Neuronal stem cell (in vitro differentiated cells): ENCODE measurements at regions not wholly inside any gene's neighbourhood (a gene's known extent, or its start where the extent isn't known, plus 50 kb on each side); places are given as distances from the start of the nearest gene placed in this dataset.

Experiments used
- DNase-seq: peaks from one replicate; pipeline ENCODE4 v3.0.0-alpha.2; 2013; ENCODE audit warnings: low spot score
- H2AFZ ChIP-seq: one replicate; pipeline ENCODE4 v1.6.1; 2013; ENCODE audit warnings: mild to moderate bottlenecking, low read length, inconsistent platforms
- H2AK5ac ChIP-seq: 2 replicates; pipeline ENCODE4 v1.6.1; 2013; ENCODE audit warnings: low read depth, mild to moderate bottlenecking, inconsistent platforms, low read length, moderate library complexity, mixed read lengths
- H2BK120ac ChIP-seq: 2 replicates; pipeline ENCODE4 v1.6.1; 2013; ENCODE audit warnings: low read depth, mild to moderate bottlenecking, inconsistent platforms, low read length, moderate library complexity, mixed read lengths
- H2BK12ac ChIP-seq: one replicate; pipeline ENCODE4 v1.6.1; 2013; ENCODE audit warnings: low read length, inconsistent platforms
- H2BK15ac ChIP-seq: 2 replicates; pipeline ENCODE4 v1.6.1; 2013; ENCODE audit warnings: mild to moderate bottlenecking, low read length, inconsistent platforms, mixed read lengths
- H2BK5ac ChIP-seq: one replicate; pipeline ENCODE4 v1.6.1; 2013; ENCODE audit warnings: inconsistent platforms, mild to moderate bottlenecking, low read length, moderate library complexity
- H3K14ac ChIP-seq: one replicate; pipeline ENCODE4 v1.6.1; 2013; ENCODE audit warnings: low read length, inconsistent platforms
- H3K18ac ChIP-seq: 2 replicates; pipeline ENCODE4 v1.6.1; 2013; ENCODE audit warnings: low read length, inconsistent platforms
- H3K23ac ChIP-seq: 2 replicates; pipeline ENCODE4 v1.6.1; 2013; ENCODE audit warnings: low read depth, mild to moderate bottlenecking, mixed read lengths, low read length, inconsistent platforms; ENCODE audit not compliant: poor library complexity
- H3K27ac ChIP-seq: replicated peaks from 3 replicates; pipeline ENCODE4 v1.5.1; 2013; ENCODE audit warnings: low read length, inconsistent platforms
- H3K27me3 ChIP-seq, 3 experiments: 2 replicates each; pipeline ENCODE4 v1.6.1; 2013; ENCODE audit warnings: low read length in 3 of 3, mild to moderate bottlenecking in 2 of 3, inconsistent platforms in 1 of 3, low read depth in 1 of 3, mixed read lengths in 1 of 3, moderate library complexity in 1 of 3; ENCODE audit not compliant: control insufficient read depth in 3 of 3, insufficient read depth in 3 of 3
- H3K36me3 ChIP-seq, 2 donors: replicated peaks in 1 of 2; 2 replicates each; pipeline ENCODE4 v1.6.1; 2013; ENCODE audit warnings: low read length in 2 of 2; ENCODE audit not compliant: control insufficient read depth in 2 of 2, insufficient read depth in 2 of 2
- H3K4ac ChIP-seq: 2 replicates; pipeline ENCODE4 v1.6.1; 2013; ENCODE audit warnings: inconsistent platforms, mild to moderate bottlenecking, low read length, moderate library complexity
- H3K4me1 ChIP-seq, 2 donors: 1 replicate in 1 of 2; 2 replicates in 1 of 2; pipeline ENCODE4 v1.6.1; 2013; ENCODE audit warnings: low read length in 2 of 2, low read depth in 1 of 2; ENCODE audit not compliant: control insufficient read depth in 2 of 2, insufficient read depth in 1 of 2
- H3K4me2 ChIP-seq: one replicate; pipeline ENCODE4 v1.6.1; 2013; ENCODE audit warnings: mild to moderate bottlenecking, low read length, inconsistent platforms; ENCODE audit not compliant: insufficient read depth, poor library complexity, severe bottlenecking
- H3K4me3 ChIP-seq, 2 donors: 2 replicates each; pipeline ENCODE4 v1.5.1; 2013; ENCODE audit warnings: low read length in 2 of 2, mild to moderate bottlenecking in 2 of 2, inconsistent platforms in 1 of 2, moderate library complexity in 1 of 2
- H3K79me1 ChIP-seq: one replicate; pipeline ENCODE4 v1.6.1; 2013; ENCODE audit warnings: low read depth, mild to moderate bottlenecking, inconsistent platforms, low read length, moderate library complexity
- H3K9ac ChIP-seq: one replicate; pipeline ENCODE4 v1.6.1; 2013; ENCODE audit warnings: mild to moderate bottlenecking, low read depth, low read length, inconsistent platforms; ENCODE audit not compliant: poor library complexity
- H3K9me3 ChIP-seq, 2 donors: replicated peaks in 1 of 2; 2 replicates each; pipeline versions ENCODE3 to v1.6.1; 2013; ENCODE audit warnings: low read length in 2 of 2, mild to moderate bottlenecking in 2 of 2, inconsistent platforms in 1 of 2, low read depth in 1 of 2, mixed read lengths in 1 of 2, moderate library complexity in 1 of 2; ENCODE audit not compliant: control insufficient read depth in 2 of 2, insufficient read depth in 1 of 2
- H4K8ac ChIP-seq: one replicate; pipeline ENCODE4 v1.6.1; 2013; ENCODE audit warnings: low read depth, mild to moderate bottlenecking, inconsistent platforms, low read length, moderate library complexity
- H4K91ac ChIP-seq: one replicate; pipeline ENCODE4 v1.6.1; 2013; ENCODE audit warnings: low read length, low read depth, mild to moderate bottlenecking, inconsistent platforms; ENCODE audit not compliant: poor library complexity
- WGBS, 2 donors: extraction: QIAGEN DNeasy Blood & Tissue Kit; methylation state at CpG; one replicate each; pipeline ENCODE4 v1.1.7; 2013; ENCODE audit warnings: missing lambda C conversion rate in 2 of 2, mixed read lengths in 1 of 2; ENCODE audit not compliant: insufficient read length in 2 of 2, insufficient replicate concordance in 1 of 2; ENCODE audit errors: extremely low coverage in 2 of 2; 5-methylcytosine and 5-hydroxymethylcytosine counted together

DNA sequence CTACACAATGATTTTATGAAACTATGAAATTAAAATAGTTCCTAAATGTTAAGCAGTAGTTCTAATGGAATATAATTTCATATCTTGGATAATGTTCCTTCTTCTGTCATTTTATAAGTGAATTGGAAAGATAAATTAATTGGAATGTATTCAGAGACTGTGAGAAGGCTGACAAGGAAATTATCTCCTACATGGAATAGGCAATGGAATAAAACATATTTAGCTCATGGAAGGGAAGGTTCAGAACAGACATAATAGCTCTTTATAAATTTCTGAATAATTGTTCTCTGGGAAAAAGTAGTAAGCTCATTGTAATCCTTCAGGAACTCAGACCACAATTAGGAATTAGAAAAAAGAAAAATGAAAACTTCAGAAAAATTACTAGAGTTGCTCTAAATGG, 1172.3 kb upstream of the SORCS1 start:
- no peak overlapping the region for H3K4me3 ChIP-seq
- no peak overlapping the region for H3K4ac ChIP-seq
- no peak overlapping the region for H3K18ac ChIP-seq
- H2BK5ac ChIP-seq: no peak overlapping the region
- H3K9me3 ChIP-seq: no peaks in the 10 kb centered on the region
- no peak overlapping the region for H3K9ac ChIP-seq
- no peak overlapping the region for H2BK12ac ChIP-seq
- no peaks in the 10 kb centered on the region for H3K79me1 ChIP-seq
- H3K14ac ChIP-seq: no peak overlapping the region
- H3K4me1 ChIP-seq: no peaks in the 10 kb centered on the region
- H3K23ac ChIP-seq: no peak overlapping the region
- H3K4me2 ChIP-seq: no peak overlapping the region
- H2BK15ac ChIP-seq: no peak overlapping the region
- no peak overlapping the region for H4K91ac ChIP-seq
- no peaks in the 10 kb centered on the region for H3K27me3 ChIP-seq
- no peaks in the 10 kb centered on the region for H3K36me3 ChIP-seq
- H3K27ac ChIP-seq: no peak overlapping the region
- H4K8ac ChIP-seq: no peak overlapping the region
- no peak for DNase-seq
- no peak overlapping the region for H2BK120ac ChIP-seq
- H2AFZ ChIP-seq: no peak overlapping the region
- H2AK5ac ChIP-seq: no peak overlapping the region

DNA sequence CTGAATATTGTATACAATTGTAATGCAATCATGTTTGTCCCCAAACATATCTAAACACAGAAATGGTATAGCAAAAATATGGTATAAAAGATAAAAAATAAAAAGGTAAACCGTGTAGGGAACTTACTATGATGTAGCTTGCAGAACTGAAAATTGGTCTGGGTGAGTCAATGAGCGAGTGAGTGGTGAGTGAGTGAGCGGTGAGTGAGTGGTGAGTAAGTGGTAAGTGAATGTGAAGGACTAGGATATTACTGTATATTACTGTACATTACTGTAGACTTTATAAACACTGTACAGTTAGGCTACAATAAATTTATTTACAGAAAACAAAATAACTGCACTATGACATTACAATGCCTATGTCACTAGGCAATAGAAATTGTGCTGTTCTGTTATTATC, 1163.2 kb upstream of the SORCS1 start:
- no peak overlapping the region for H2BK120ac ChIP-seq
- WGBS, 2 donors: 100% methylated on average over 1 of the region's 3 CpGs; no CpG with 5 or more reads in 1 of the 2 donors
- no peak overlapping the region for H3K18ac ChIP-seq
- no peak overlapping the region for H4K8ac ChIP-seq
- no peaks in the 10 kb centered on the region for H3K79me1 ChIP-seq
- H3K23ac ChIP-seq: no peak overlapping the region
- H3K4me3 ChIP-seq: no peak overlapping the region
- H3K4me1 ChIP-seq: peaks cover 0 to 2% of the 10 kb centered on the region in 2 donors
- H3K36me3 ChIP-seq: no peaks in the 10 kb centered on the region
- no peak overlapping the region for H3K27ac ChIP-seq
- no peak overlapping the region for H3K4ac ChIP-seq
- H3K14ac ChIP-seq: no peak overlapping the region
- H2AK5ac ChIP-seq: no peak overlapping the region
- no peak overlapping the region for H3K4me2 ChIP-seq
- H2AFZ ChIP-seq: no peak overlapping the region
- no peak overlapping the region for H4K91ac ChIP-seq
- no peak overlapping the region for H3K9ac ChIP-seq
- no peaks in the 10 kb centered on the region for H3K9me3 ChIP-seq
- no peak overlapping the region for H2BK15ac ChIP-seq
- H2BK12ac ChIP-seq: no peak overlapping the region
- H2BK5ac ChIP-seq: no peak overlapping the region
- H3K27me3 ChIP-seq: no peaks in the 10 kb centered on the region
- DNase-seq: no peak

DNA sequence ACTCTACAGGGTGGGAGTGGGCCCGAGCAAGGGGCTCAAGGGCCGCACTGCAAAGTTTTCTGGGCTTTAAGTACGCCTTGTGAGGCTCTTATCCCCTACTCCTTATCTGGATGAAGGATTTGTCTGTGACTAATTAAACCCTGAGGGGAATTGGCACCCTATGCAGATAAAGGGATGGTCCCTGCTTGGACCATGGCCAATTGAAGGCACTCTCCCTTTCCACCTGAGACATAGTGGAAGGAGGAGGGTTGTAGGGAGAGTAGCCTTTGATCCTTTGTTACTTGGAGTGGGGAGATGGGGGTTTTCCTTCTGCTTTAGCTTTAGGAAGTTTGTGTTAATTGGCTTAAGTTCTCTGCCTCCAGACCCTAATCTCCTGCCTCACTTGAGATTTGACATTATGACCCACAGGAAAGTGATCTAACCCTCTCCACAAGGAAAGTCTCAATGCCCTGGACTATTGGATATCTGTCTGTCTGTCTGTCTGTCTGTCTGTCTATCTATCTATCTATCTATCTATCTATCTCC, 1158.8 kb upstream of the SORCS1 start:
- Histone ChIP-seq H2BK5ac (no peak overlapping the region), H3K36me3 (no peaks in the 10 kb centered on the region), H3K27ac (no peak overlapping the region), H2BK12ac (no peak overlapping the region), H2AK5ac (no peak overlapping the region), H3K79me1 (no peaks in the 10 kb centered on the region), H3K27me3 (no peaks in the 10 kb centered on the region), H3K23ac (no peak overlapping the region), H3K4me2 (no peak overlapping the region), H4K91ac (no peak overlapping the region), H3K4me3 (no peak overlapping the region), H4K8ac (no peak overlapping the region), H2BK15ac (no peak overlapping the region), H3K18ac (no peak overlapping the region), H3K4ac (no peak overlapping the region), H2AFZ (no peak overlapping the region), H2BK120ac (no peak overlapping the region), H3K9me3 (peaks cover 0 to 1% of the 10 kb centered on the region in 2 donors), H3K14ac (no peak overlapping the region), H3K9ac (no peak overlapping the region), H3K4me1 (peaks cover 0 to 2% of the 10 kb centered on the region in 2 donors)
- DNase-seq: peak; percentile 3
- WGBS, 2 donors: no CpG with 5 or more reads among the region's 3 CpGs

DNA sequence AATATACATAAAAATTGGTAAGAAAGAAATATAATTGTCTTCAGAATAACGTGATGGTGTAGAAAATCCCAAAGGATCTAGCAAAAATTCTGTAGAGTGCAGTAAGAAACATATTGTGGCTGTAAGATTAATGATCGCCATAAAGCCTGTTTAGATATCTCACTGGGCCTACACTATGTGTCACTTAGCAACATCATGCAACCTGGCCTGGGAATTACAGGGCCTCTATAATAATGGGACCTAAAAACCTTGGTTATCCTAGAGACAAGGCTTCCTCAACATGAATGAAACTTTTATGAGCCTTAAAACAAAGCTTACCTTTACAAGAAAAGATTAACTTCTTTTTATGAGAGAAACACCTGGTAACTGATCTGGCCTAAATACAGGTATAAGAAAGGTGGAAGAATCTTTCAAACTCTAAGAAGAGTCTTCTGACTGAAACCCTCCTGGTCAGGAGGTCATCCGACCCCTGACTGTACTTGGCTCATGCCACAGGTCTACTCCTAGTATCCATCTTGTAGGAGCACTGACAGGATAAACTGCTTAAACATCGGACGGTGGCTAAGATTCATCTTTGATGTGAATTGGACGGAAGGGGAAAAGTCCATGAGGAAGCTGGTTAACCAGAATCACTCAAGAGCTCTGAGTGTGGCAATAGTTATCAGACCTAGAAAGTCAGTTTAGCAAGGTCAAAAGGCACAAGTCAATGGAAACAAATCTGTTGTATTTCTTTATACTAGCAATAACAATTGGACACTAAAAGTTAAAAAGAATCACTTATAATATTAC, 1155.1 kb upstream of the SORCS1 start:
- peaks cover 0 to 1% of the 10 kb centered on the region in 2 donors for H3K9me3 ChIP-seq

More for the DNA sequence above, 1155.1 kb upstream of the SORCS1 start:
- WGBS, 2 donors: no CpG with 5 or more reads among the region's 6 CpGs
- Histone ChIP-seq H3K79me1 (no peaks in the 10 kb centered on the region), H3K27ac (no peak overlapping the region), H3K4ac (no peak overlapping the region), H2AK5ac (no peak overlapping the region), H2BK120ac (no peak overlapping the region), H4K91ac (no peak overlapping the region), H2AFZ (no peak overlapping the region), H3K23ac (no peak overlapping the region), H3K4me3 (no peak overlapping the region), H3K36me3 (no peaks in the 10 kb centered on the region), H4K8ac (no peak overlapping the region), H3K14ac (no peak overlapping the region), H2BK5ac (no peak overlapping the region), H3K4me2 (no peak overlapping the region), H3K18ac (no peak overlapping the region), H3K4me1 (peaks cover 0 to 2% of the 10 kb centered on the region in 2 donors), H3K27me3 (no peaks in the 10 kb centered on the region), H3K9ac (no peak overlapping the region), H2BK12ac (no peak overlapping the region), H2BK15ac (no peak overlapping the region)
- DNase-seq: no peak
